ENCODE measurements at regions not wholly inside any gene's neighbourhood (a gene's known extent, or its start where the extent isn't known, plus 50 kb on each side); places are given as distances from the start of the nearest gene placed in this dataset.

GRCh38 chr3:110793611-110794010 is 278.0 kb upstream of the NECTIN3 start (continued):
- no peak for TF ChIP-seq ATF6 (CRISPR knock-in tag; IDR thresholded peaks at IDR 0.05)
- TF ChIP-seq ZNF512 (CRISPR knock-in tag; IDR thresholded peaks at IDR 0.05; ENCODE audit: borderline replicate concordance) = no peak
- TF ChIP-seq GTF2I (CRISPR knock-in tag; conservative IDR thresholded peaks at IDR 0.05) = no peak
- TF ChIP-seq CREB1 (CRISPR knock-in tag; IDR thresholded peaks at IDR 0.05) = no peak
- no peak for TF ChIP-seq ZNF281 (CRISPR knock-in tag; IDR thresholded peaks at IDR 0.05)

GRCh38 chr3:110795163-110795562 is 276.5 kb upstream of the NECTIN3 start:
- Mint-ChIP-seq H3K36me3 (no peaks in the 10 kb centered on the region), H3K27me3 (ENCODE audit: low read depth) (no peaks in the 10 kb centered on the region), H3K4me3 (no peak overlapping the region), H3K9me3 (no peaks in the 10 kb centered on the region), H3K4me1 (peaks cover 7% of the 10 kb centered on the region; the same call in 1 of the 2 replicates), H3K27ac (no peak overlapping the region)
- ChIA-PET CTCF (no interaction called here), POLR2A (no interaction called here)
- DNase-seq (ENCODE audit: low spot score) = no peak
- ATAC-seq = no peak
- TF ChIP-seq MAX (CRISPR knock-in tag; IDR thresholded peaks at IDR 0.05) (no peak), ATF1 (CRISPR knock-in tag; IDR thresholded peaks at IDR 0.05) (no peak), JAZF1 (CRISPR knock-in tag; IDR thresholded peaks at IDR 0.05) (no peak), ETV6 (CRISPR knock-in tag; IDR thresholded peaks at IDR 0.05) (no peak)

- no peaks in the 10 kb centered on the region for H3K4me1 Mint-ChIP-seq
- H3K4me3 Mint-ChIP-seq = no peak overlapping the region
- no peaks in the 10 kb centered on the region for H3K27me3 Mint-ChIP-seq (ENCODE audit: low read depth)
- no peak for DNase-seq (ENCODE audit: low spot score)
- H3K36me3 Mint-ChIP-seq = no peaks in the 10 kb centered on the region
- no peak for ATAC-seq
- H3K27ac Mint-ChIP-seq = no peak overlapping the region
- ChIA-PET CTCF (no interaction called here), POLR2A (no interaction called here)
- TF ChIP-seq JAZF1 (CRISPR knock-in tag; IDR thresholded peaks at IDR 0.05) = no peak
- TF ChIP-seq ZBTB21 (CRISPR knock-in tag; IDR thresholded peaks at IDR 0.05; ENCODE audit: borderline replicate concordance) = no peak
- no peak for TF ChIP-seq MYBL2 (CRISPR knock-in tag; IDR thresholded peaks at IDR 0.05)
- TF ChIP-seq ZNF281 (CRISPR knock-in tag; IDR thresholded peaks at IDR 0.05) = no peak
- H3K9me3 Mint-ChIP-seq = no peaks in the 10 kb centered on the region
Observed at GRCh38 chr3:110799271-110799670, 272.3 kb upstream of the NECTIN3 start.

GRCh38 chr3:110804856-110805255 is 266.8 kb upstream of the NECTIN3 start:
- Mint-ChIP-seq H3K9me3 (no peaks in the 10 kb centered on the region), H3K27ac (no peak overlapping the region), H3K4me1 (no peaks in the 10 kb centered on the region), H3K27me3 (ENCODE audit: low read depth) (no peaks in the 10 kb centered on the region), H3K4me3 (no peak overlapping the region), H3K36me3 (no peaks in the 10 kb centered on the region)
- POLR2A ChIA-PET = no interaction called here
- ATAC-seq = no peak
- TF ChIP-seq ZNF232 (CRISPR knock-in tag; IDR thresholded peaks at IDR 0.05) (no peak), ZNF317 (CRISPR knock-in tag; IDR thresholded peaks at IDR 0.05; ENCODE audit: borderline replicate concordance, low read depth) (no peak)
- CTCF ChIA-PET = no interaction called here
- DNase-seq (ENCODE audit: low spot score) = no peak

Data from WTC11 (cell line).